Parathyroid adenoma (tissue), 2 donors: ENCODE measurements at regions not wholly inside any gene's neighbourhood (a gene's known extent, or its start where the extent isn't known, plus 50 kb on each side); places are given as distances from the start of the nearest gene placed in this dataset.

Experiments
- H2AFZ ChIP-seq: fragments of 300-600 bp; sonication (generic); one replicate; pipeline ENCODE4 v1.7.0; 2017; ENCODE audit warnings: antibody characterized with exemption, mild to moderate bottlenecking
- H3K27ac ChIP-seq: fragments of 300-600 bp; sonication (generic); one replicate; pipeline ENCODE4 v1.7.0; 2017
- H3K27me3 ChIP-seq: fragments of 300-600 bp; sonication (generic); one replicate; pipeline ENCODE4 v1.7.0; 2017; ENCODE audit warnings: low read length; ENCODE audit not compliant: control insufficient read depth, insufficient read depth
- H3K36me3 ChIP-seq: fragments of 300-600 bp; sonication (generic); one replicate; pipeline ENCODE4 v1.7.0; 2017; ENCODE audit warnings: low read length; ENCODE audit not compliant: control insufficient read depth, insufficient read depth
- H3K4me1 ChIP-seq: fragments of 300-600 bp; sonication (generic); one replicate; pipeline ENCODE4 v1.7.0; 2017; ENCODE audit warnings: control low read depth
- H3K4me2 ChIP-seq: fragments of 300-600 bp; sonication (generic); one replicate; pipeline ENCODE4 v1.7.0; 2017; ENCODE audit warnings: low read length
- H3K4me3 ChIP-seq: fragments of 300-600 bp; sonication (generic); one replicate; pipeline ENCODE4 v1.7.0; 2017; ENCODE audit warnings: low read depth, low read length
- H3K79me2 ChIP-seq: fragments of 300-600 bp; sonication (generic); one replicate; pipeline ENCODE4 v1.7.0; 2017; ENCODE audit warnings: control low read depth
- H3K9ac ChIP-seq: fragments of 300-600 bp; sonication (generic); one replicate; pipeline ENCODE4 v1.7.0; 2017; ENCODE audit warnings: mild to moderate bottlenecking
- H3K9me3 ChIP-seq: fragments of 300-600 bp; sonication (generic); one replicate; pipeline ENCODE4 v1.7.0; 2017; ENCODE audit warnings: low read length; ENCODE audit not compliant: control insufficient read depth
- CTCF ChIP-seq: fragments of 300-600 bp; sonication (generic); IDR thresholded peaks from one replicate; pipeline ENCODE4 v1.7.0; 2017; ENCODE audit warnings: antibody characterized with exemption, mild to moderate bottlenecking
- donor health status: primary hyperparathyroidism.

- no peak for TF ChIP-seq CTCF
- Histone ChIP-seq H3K4me2 (no peak overlapping the region), H3K27me3 (no peaks in the 10 kb centered on the region), H3K4me3 (no peak overlapping the region), H3K9ac (no peak overlapping the region), H3K79me2 (no peaks in the 10 kb centered on the region), H3K9me3 (no peaks in the 10 kb centered on the region), H3K36me3 (no peaks in the 10 kb centered on the region), H2AFZ (no peak overlapping the region), H3K4me1 (no peaks in the 10 kb centered on the region), H3K27ac (no peak overlapping the region)
Observed at GRCh38 chr12:13691598-13691997, 289.8 kb downstream of the GRIN2B start.

GRCh38 chr12:13687633-13688032 lies 293.8 kb downstream of the GRIN2B start:
- Histone ChIP-seq H3K79me2 (no peaks in the 10 kb centered on the region), H3K36me3 (no peaks in the 10 kb centered on the region), H3K9ac (no peak overlapping the region), H3K27me3 (no peaks in the 10 kb centered on the region), H3K4me3 (no peak overlapping the region), H3K4me2 (no peak overlapping the region), H3K4me1 (no peaks in the 10 kb centered on the region), H3K9me3 (no peaks in the 10 kb centered on the region), H3K27ac (no peak overlapping the region), H2AFZ (no peak overlapping the region)
- no peak for TF ChIP-seq CTCF

GRCh38 chr12:13686260-13686659 lies 295.1 kb downstream of the GRIN2B start:
- Histone ChIP-seq H3K79me2 (no peaks in the 10 kb centered on the region), H3K9ac (no peak overlapping the region), H3K27me3 (no peaks in the 10 kb centered on the region), H3K9me3 (no peaks in the 10 kb centered on the region), H3K27ac (no peak overlapping the region), H3K36me3 (no peaks in the 10 kb centered on the region), H2AFZ (no peak overlapping the region), H3K4me3 (no peak overlapping the region), H3K4me1 (no peaks in the 10 kb centered on the region), H3K4me2 (no peak overlapping the region)
- TF ChIP-seq CTCF = no peak

GRCh38 chr12:13680916-13681315 lies 300.5 kb downstream of the GRIN2B start:
- no peak for TF ChIP-seq CTCF
- H3K9me3 ChIP-seq = no peaks in the 10 kb centered on the region
- no peak overlapping the region for H3K4me3 ChIP-seq

GRCh38 chr12:13676880-13677279 lies 304.5 kb downstream of the GRIN2B start:
- Histone ChIP-seq H3K4me2 (no peak overlapping the region), H3K4me3 (no peak overlapping the region), H3K27ac (no peak overlapping the region), H3K9ac (no peak overlapping the region), H3K9me3 (no peaks in the 10 kb centered on the region), H3K27me3 (peaks cover 3% of the 10 kb centered on the region), H2AFZ (no peak overlapping the region), H3K79me2 (no peaks in the 10 kb centered on the region), H3K4me1 (no peaks in the 10 kb centered on the region), H3K36me3 (no peaks in the 10 kb centered on the region)
- TF ChIP-seq CTCF = no peak

More at GRCh38 chr12:13680916-13681315, 300.5 kb downstream of the GRIN2B start:
- Histone ChIP-seq H3K4me2 (no peak overlapping the region), H3K36me3 (no peaks in the 10 kb centered on the region), H3K4me1 (no peaks in the 10 kb centered on the region), H3K27ac (no peak overlapping the region), H2AFZ (no peak overlapping the region), H3K79me2 (no peaks in the 10 kb centered on the region), H3K27me3 (no peaks in the 10 kb centered on the region), H3K9ac (no peak overlapping the region)
